Left renal pelvis (tissue), 4 donors: ENCODE measurements at regions not wholly inside any gene's neighbourhood (a gene's known extent, or its start where the extent isn't known, plus 50 kb on each side); places are given as distances from the start of the nearest gene placed in this dataset.

Experiments
- DNase-seq, 4 donors: peaks; one replicate each; pipeline ENCODE4 v3.0.0-alpha.2; 2013; ENCODE audit warnings: low read depth in 4 of 4, low spot score in 3 of 4

DNA sequence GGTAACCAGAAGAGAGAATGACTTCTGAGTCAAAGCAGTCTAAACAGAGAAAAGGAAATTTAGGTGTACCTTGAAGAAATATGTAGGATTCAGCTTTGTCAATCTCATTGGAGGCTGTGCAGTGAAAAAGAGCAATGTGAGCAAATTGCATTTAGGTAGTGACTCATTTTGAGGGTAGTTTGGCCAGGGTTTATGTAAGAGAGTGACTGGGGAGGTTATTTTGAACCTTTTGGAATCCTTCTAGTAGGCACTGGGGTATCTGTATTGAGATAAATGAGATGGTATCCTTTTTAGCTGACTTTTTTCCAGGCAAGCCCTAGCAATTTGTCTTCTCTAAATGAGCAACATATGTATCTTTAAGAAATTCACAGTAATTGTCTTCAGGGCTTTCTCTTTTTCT lies 95.9 kb downstream of the DISP1 start:
- no peak for DNase-seq

DNA sequence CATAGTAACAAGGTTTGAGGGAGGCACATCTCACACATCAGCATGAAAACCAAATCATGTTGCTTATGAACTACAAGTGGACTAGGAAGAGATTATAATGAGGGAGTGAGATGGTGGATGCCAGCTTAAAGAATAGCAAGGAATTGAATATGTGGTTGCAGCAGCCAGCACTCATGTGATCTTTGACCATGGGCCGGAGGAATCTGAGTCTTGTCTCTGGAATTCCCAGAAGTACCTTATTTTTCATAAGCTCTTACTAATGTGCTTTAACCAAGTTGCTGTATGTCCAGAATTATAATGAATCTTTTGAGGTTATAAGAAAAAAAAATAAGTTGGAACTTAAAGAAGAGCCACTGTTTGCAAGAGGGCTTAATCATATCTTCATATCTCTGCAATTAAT lies 97.0 kb downstream of the DISP1 start:
- no peak for DNase-seq

DNA sequence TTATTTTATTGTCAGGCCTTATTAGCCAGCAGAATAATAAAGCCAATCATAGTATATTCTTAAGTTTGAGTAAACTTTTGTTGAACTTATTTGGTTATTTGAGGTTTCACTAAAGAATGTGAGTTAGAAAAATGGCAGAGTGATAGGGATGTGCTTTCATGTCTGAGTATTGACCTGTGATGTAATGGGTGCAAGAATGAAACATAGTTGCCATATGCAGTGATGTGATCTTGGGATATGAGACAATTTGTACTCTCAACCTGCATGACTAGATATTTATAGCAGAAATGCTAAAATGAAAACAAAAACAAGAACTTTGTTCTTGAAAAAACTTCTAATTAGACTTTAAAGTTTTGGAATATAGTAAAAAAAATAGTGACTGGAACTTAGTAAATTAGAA lies 97.9 kb downstream of the DISP1 start:
- DNase-seq, result no peak

DNA sequence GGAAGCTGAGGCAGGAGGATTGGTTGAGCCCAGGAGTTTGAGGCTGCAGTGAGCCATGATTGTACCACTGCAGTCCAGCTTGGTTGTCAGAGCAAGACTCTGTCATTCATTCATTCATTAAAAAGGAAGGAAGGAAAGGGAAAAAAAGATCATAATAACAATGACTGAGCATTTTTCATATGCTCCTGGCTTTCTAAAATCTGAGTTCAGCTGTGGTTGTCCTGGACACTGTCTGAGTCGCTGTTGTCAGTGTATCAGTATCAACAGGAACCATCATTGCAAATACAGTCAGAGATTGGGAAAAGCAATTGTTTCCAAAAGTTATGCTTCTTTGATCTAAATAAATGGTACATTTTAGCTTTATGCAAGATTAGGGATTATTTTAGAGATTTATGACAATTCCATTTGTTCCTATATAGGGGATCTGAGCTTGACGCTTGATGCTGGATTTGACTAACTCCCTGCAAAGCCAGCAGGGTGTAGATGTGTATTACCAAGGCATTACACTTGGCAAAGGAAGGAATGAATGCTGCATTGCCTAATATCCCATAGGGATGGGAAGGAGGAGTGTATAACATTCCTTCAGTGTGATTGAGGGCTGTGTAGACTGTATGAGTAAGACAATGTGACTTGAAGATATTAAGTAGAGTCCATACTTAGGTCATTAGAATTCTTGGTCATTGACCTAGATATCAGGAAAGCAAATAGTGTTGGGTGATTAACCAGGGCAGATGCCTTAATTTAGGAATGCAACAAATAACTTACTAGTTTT lies 100.2 kb downstream of the DISP1 start:
- DNase-seq, result no peak

DNA sequence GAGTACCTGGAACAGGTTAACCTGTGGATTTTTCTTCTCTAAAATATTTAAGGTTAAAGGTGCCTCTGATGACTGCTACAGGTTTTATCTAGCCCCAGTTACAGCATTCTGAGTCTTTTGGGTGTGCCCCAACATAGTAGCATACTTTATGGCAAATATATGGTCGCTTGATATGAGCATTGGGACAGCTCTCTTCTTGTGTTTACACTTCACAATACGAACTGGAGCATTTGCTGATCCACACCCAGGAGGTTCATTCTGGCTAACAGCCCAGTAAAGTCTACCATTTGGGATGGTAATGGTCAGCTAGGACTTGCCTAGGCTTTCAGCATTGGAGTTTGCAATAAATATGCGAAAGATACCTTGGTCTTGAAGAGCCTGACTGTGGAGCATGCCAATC lies 101.3 kb downstream of the DISP1 start:
- DNase-seq, result no peak

DNA sequence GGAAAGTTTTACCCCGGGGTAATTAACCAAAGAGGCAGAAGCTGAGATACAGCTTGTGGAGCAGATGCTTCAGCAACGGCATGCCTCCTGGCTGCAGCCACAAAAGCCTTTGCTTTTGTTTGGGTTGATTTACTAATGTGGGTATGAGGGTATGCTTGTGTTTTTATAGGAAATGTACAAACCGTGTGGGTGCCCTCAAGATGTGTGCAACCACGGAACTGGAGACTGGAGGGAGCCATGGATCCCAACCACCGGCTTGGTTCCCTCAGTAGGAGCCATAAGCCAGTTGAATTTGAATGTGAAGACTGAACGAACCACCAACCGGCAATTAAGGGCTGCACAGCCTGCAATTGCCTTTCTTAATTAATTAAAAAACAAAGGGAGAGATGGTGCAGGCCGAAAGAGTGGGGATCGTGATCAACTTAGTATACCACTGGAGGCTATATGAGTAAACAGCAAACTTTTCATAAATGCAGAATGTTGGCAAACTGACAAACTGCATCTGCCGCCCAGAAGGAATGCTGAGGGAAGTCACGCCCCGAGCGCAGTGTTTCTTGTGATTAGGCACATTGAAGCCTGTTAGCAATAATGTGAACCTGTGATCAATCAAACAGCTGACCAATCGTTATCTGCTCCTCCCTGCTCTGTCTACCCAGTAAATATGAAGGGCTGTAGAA lies 104.1 kb downstream of the DISP1 start:
- DNase-seq, result no peak

DNA sequence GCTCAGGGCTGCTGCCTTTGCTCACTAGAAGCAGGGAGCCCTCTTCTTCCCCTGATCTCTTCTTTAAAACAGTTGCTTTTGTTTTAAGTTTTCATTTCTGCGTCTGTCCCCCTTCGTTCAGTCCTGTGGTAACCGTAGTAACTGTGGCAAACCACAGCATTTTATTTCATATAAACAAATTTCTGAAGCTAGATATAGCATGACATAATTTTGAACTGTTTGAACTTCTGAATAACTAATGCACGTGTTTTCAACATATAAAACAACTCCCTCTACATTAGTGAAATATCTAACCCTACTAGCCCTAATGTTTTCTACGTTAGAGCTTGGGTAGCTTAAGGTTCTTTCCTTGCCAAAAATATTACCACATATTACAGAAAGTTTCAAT lies 104.6 kb downstream of the DISP1 start:
- no peak for DNase-seq

DNA sequence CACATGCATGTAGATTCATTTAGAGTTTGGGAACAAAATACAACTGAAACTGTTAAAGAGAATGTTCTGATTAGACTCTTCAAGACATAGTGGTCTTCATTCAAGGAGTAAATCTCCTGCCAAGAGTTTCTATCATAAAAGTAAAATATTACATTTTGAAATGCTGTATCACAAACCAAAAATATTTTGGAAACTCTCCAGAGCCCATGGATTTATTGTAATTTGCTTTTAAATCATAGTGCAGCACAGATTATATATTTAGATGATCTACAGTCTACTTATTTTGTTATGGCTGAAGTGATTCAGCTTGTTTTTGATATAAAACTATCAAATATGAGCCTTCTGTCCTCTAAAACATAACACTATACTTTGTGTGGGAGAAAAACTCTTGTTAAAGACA lies 105.3 kb downstream of the DISP1 start:
- DNase-seq, result no peak

DNA sequence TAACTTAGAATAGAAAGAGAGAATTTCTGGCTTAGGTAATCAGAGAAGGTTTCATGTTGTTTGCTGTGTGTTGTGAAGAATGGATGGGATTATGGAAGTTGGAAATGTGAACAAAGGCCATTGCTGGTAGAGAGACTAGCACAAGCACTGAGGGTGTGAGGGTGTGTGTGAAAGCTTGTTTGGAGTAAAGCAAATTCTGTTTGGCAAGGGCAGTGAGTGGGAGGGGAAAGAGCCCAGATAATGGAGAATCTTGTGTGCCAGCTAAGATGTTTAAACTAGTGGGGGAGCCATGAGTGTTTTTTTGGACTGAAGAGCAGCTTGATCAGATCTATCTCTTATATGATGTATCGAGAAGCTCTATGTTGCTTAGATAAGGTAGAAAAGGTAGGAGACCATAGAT lies 107.1 kb downstream of the DISP1 start:
- no peak for DNase-seq

DNA sequence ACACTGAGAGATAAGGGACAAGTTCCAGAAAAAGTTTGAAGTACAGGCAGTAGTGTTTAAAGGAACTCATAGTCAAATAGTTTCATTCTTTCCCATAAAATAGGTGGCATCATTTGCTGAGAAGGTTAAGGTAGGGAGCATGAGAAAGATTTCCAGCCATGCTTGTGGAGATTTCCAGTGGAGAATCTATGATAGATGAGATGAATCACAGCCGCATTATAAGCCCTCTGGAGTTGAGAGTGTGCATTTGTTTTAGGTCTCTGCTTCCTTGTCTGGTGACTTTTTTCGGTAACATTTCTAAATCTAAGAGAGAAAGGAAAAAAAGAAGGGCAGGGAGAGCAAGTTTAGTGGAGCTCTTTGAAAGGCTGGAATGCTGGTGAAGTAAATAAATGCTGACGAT lies 108.7 kb downstream of the DISP1 start:
- DNase-seq, result no peak

DNA sequence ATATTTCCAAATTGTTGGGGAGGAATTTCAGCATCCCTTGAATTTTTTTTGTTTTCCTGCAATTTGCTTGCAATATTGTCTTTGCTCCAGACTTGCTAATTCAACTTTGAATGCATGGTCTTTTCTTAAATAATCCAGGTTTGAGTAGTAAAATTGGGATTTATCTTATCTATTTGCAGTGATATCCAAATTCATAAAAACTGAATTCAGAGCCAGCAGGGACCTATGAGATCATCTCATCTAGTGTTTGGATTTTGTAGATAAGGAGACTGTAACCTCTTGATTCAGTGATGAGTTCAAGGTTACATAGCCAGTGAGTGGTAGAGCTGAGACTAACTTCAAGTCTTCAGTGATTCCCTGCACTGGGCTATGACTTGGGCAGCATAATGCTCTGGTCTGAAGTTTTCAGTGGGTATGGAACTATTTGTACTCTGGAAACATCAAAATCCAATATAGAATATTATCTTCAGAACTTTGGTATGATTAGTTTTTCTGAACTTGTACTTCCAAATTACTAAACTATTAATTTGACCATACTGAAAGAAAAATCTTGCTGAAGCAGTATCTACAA lies 109.4 kb downstream of the DISP1 start:
- no peak for DNase-seq

DNA sequence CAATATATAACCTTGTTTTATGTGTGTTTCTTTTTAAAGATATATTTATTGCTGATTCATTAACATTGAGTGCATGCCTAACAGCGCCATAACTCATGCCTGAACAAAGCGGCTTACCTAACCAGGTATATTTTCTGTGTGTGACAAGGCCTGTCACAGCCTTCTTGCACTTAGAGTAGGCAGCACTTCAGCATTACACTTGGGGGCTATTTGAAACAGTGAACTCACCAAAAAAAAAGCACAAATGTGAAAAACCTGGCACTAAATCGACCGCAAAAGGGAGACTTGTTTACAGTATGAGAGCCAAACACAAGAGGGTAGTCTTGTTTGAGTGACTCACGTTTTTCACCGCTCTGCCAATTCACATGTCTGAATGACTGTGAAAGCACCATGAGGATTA lies 111.7 kb downstream of the DISP1 start:
- DNase-seq, result no peak

DNA sequence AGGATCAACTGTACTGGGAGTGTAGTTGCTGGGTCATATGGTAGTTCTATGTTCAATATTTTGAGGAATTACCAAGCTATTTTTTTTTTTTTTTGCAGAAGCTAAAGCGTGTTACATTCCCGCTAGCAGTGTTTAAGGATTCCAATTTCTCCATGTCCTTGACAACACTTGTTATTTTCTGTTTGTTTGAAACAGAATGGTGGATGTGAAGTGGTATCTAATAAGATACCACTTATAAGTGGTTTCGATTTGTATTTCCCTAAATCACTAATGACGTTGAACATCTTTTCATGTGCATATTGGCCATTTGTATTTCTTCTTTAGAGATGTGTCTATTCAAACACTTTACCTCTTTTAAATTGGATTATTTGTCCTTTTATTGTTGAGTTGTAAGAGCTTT lies 112.2 kb downstream of the DISP1 start:
- DNase-seq, result no peak

DNA sequence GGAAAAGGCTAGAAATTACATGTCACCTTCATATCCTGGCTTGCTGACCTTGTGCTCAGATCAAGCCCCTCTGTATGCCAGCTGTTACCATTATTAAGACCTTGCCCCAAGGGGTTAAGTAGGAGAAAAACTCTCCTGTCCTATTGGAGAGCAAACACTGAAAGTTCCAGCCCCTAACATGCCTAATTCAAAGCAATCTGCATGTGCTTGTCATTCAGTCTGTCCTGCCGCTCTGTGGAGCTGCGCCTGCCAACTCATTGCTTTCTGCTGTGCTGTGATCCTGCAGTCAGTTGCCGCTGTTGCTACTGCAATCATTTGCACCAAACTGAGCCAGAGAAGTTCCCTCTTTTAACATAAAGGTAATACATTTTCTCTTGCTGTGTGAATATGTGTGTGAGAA lies 113.4 kb downstream of the DISP1 start:
- DNase-seq, result peak; percentile 18 to 43 (median 24)

DNA sequence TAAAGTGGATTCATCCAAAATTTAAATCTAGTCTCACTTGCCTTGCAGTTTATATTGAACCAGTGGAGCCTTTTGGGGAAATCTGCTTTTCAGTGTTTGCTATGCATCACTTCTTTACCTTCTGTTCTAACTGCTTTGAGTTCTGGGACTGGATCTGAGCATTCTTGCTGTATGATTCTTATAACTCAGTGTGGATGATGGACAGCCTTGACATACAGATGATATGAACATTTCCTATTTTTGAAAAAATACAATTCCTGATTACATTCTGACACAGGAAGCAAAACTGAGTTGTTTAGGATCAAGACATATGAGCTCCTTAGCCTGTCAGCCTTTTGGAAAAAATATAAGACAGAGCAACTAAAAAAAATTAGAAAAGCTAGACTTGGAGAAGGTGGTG lies 115.2 kb downstream of the DISP1 start:
- no peak for DNase-seq

DNA sequence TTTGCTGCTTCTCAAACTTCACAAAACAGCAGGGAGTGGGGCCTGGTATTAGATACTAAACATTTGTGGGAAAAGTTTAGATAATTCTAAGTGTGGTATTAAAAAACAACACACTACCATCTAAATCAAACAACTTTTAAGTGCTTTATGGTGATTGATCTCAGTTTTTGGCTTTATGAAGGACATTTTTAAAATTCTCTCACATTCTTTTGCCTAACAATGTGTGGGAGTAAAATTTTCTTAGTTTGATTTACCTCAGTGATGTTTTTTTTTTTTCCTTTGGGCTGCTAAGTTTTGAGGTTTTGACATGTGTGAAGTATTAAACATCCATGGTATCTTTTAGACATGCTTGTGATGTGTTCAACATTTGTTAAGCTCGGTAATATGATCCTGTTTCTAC lies 116.2 kb downstream of the DISP1 start:
- DNase-seq, result no peak

DNA sequence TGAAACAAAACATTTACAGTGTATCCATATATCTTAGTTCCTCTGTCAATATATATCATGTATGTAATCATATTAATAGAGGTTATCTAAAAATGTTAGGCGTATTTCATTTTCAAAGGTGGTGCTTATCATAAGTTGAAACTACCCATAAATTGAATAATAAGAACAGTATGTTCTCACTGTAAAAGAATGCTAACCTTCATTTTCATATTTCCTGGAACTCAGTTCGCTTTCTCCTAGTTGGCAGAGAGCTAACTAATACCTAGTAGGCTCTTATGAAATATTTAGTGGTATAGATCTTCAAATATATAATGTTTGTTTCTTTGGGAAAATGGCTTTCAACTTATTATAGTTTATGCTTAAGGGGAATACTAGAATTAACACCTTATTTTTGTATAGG lies 118.4 kb downstream of the DISP1 start:
- DNase-seq, result no peak

DNA sequence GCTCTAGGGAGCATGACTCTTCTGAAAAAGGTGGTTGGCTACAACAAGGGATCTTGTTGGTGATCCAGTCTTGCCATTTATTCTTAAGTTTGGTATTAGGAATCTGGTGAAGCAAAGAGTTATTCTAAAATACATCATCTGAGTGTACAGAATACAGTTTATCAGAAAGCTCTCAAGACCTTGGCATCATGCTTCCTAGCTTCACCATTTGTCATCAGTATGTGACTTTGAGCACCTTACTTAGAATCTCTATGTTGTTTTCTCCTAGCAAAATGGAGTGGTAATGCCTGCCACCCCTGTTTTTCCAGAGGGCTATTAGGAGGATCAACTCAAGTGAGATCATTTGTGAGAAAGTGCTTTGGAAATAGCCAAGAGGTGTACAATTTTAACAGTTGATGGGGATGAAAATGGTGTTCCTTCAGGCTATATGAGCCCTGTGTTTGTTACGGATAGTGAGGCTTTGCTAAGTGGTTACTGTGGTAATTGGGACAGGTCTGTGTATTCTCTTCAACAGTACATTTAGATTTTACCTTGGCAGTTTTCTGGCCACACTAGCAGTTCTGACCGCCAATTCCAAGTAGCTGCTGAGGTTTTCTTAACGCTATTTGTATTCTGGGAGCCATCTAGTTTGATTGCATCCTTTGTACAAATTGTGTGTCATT lies 120.5 kb downstream of the DISP1 start:
- DNase-seq, result no peak

DNA sequence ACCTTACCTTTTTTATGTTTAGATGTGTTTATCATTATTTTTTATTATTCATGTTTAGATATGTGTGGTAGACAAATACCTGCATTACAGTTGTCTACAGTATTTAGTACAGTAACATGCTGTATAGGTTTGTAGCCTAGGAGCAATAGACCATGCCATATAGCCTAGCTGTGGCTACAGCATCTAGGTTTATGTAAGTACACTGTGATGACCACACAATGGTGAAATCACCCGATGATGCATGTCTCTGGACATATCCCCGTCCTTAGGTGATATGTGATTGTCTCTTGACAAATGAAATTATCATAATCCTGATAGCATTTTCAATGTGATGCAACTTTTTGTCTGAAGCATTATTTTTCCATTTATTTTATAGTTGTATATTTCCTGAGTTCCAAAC lies 121.2 kb downstream of the DISP1 start:
- DNase-seq, result no peak

DNA sequence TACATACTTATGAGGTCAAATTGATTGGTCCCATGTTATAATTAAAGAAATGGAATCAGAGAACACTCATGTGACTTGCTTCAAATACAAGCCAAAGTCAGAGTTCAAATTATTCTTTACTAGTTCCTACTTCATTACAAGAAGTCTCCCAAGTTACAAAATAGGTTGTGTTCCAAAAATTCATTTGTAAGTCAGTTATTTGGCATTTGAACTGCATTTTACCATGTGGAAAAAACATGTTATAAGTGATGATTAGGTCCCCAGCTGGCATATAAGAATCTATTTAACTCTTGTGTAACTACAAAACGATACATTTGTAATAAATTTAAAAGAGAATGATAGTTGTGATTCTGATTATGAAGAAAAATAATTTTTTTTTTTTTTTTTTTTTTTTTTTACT lies 124.1 kb downstream of the DISP1 start:
- DNase-seq, result no peak

DNA sequence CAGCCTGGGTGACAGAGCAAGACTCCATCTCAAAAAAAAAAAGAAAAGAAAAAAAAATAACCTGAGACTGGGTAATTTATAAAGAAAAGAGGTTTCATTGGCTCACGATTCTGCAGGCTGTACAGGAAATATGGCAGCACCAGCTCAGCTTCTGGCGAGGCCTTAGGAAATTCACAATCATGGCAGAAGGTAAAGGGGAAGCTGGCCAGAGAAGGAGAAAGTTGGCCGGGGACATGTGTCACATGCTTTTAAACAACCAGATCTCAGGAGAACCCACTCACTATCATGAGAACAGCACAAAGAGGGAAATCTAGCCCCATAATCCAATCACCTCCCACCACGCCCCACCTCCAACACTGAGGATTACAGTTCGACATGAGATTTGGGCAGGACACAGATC lies 125.3 kb downstream of the DISP1 start:
- DNase-seq, result no peak

DNA sequence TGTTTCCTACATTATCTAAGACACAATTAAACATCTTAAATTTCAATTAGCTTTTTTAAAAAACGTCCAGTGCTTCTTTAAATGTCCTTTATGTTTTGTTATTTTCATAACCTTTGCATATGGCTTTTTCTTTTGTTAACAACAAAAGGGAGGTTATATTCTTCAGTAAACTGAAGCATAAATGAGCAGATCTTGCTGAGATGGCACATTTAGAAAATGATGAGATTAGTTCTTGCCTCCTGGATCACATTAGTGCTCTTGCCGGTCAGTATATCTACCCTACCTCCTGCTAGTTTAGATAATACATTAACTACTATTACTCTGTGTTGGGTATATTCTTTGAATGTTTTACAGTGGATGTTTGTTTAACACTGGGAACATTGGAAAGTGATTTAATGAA lies 126.1 kb downstream of the DISP1 start:
- no peak for DNase-seq
